SK-N-SH (cell line): ENCODE measurements at regions not wholly inside any gene's neighbourhood (a gene's known extent, or its start where the extent isn't known, plus 50 kb on each side); places are given as distances from the start of the nearest gene placed in this dataset.

Experiments used
- CTCF ChIA-PET: fragments of 300-600, 350-600 bp; formaldehyde crosslinking; extraction: SDS; loops from one replicate; lab custom pipeline; 2021; lab: Yijun Ruan, JAX
- POLR2A ChIA-PET: fragments of 350-600 bp; sonication (Branson Sonifier 250); formaldehyde crosslinking; extraction: SDS; loops from one replicate; lab custom pipeline; 2020; ENCODE audit warnings: antibody characterized with exemption, inconsistent platforms; lab: Yijun Ruan, JAX
- DNase-seq: peaks from one replicate; pipeline ENCODE4 v3.0.0; 2012
- H2AFZ ChIP-seq: fragments of 200-600 bp; sonication (generic); 2 replicates; pipeline ENCODE4 v1.8.1; 2016; ENCODE audit warnings: antibody characterized with exemption, mild to moderate bottlenecking, low read depth
- H3F3A ChIP-seq: fragments of 200-600 bp; sonication (generic); replicated peaks from 2 replicates; pipeline ENCODE3; 2016; ENCODE audit warnings: antibody characterized with exemption, mild to moderate bottlenecking; ENCODE audit not compliant: insufficient read depth
- H3K27ac ChIP-seq, 2 experiments: fragments of 200-500 bp in 1 of 2; fragments of 200-600 bp in 1 of 2; sonication (Bioruptor generic) in 1 of 2; sonication (generic), shearing (Covaris generic) in 1 of 2; 2 replicates each; pipeline versions ENCODE4 v1.5.1 to v1.6.1; 2014 to 2016; ENCODE audit warnings: low read depth in 2 of 2, inconsistent platforms in 1 of 2, low read length in 1 of 2, mild to moderate bottlenecking in 1 of 2, mixed read lengths in 1 of 2
- H3K27me3 ChIP-seq: fragments of 200-600 bp; sonication (generic), shearing (Covaris generic); 2 replicates; pipeline ENCODE4 v1.6.1; 2016; ENCODE audit warnings: mixed run types; ENCODE audit not compliant: insufficient read depth
- H3K36me3 ChIP-seq, 2 experiments: fragments of 200-500 bp in 1 of 2; fragments of 200-600 bp in 1 of 2; sonication (Bioruptor generic) in 1 of 2; sonication (generic) in 1 of 2; replicated peaks in 1 of 2; 2 replicates each; pipeline versions ENCODE3 to v1.5.1; 2014 to 2016; ENCODE audit warnings: low read length in 1 of 2, mild to moderate bottlenecking in 1 of 2; ENCODE audit not compliant: insufficient read depth in 2 of 2, control insufficient read depth in 1 of 2
- H3K4me1 ChIP-seq, 2 experiments: fragments of 200-500 bp in 1 of 2; fragments of 200-600 bp in 1 of 2; sonication (Bioruptor generic) in 1 of 2; sonication (generic), shearing (Covaris generic) in 1 of 2; 2 replicates each; pipeline versions ENCODE4 v1.5.1 to v1.6.1; 2014 to 2016; ENCODE audit warnings: low read depth in 1 of 2, low read length in 1 of 2, mixed run types in 1 of 2; ENCODE audit not compliant: insufficient read depth in 2 of 2, control insufficient read depth in 1 of 2
- H3K4me2 ChIP-seq: fragments of 200-600 bp; sonication (generic), shearing (Covaris generic); 2 replicates; pipeline ENCODE4 v1.6.1; 2017; ENCODE audit warnings: mixed run types
- H3K4me3 ChIP-seq, 2 experiments: fragments of 200-500 bp in 1 of 2; fragments of 200-600 bp in 1 of 2; sonication (Bioruptor generic) in 1 of 2; sonication (generic), shearing (Covaris generic) in 1 of 2; 2 replicates each; pipeline versions ENCODE4 v1.5.1 to v1.8.1; 2014 to 2016; ENCODE audit warnings: low read depth in 2 of 2, inconsistent platforms in 1 of 2, low read length in 1 of 2, mild to moderate bottlenecking in 1 of 2, mixed read lengths in 1 of 2, moderate library complexity in 1 of 2
- H3K79me2 ChIP-seq: fragments of 200-600 bp; sonication (generic); 2 replicates; pipeline ENCODE4 v1.8.1; 2017; ENCODE audit warnings: mild to moderate bottlenecking; ENCODE audit not compliant: insufficient read depth
- H3K9ac ChIP-seq: fragments of 200-600 bp; sonication (generic); 2 replicates; pipeline ENCODE4 v1.6.1; 2017; ENCODE audit warnings: mixed run types
- H3K9me2 ChIP-seq: fragments of 200-600 bp; sonication (generic); 2 replicates; pipeline ENCODE4 v1.6.1; 2017; ENCODE audit warnings: mixed run types
- H3K9me3 ChIP-seq: fragments of 200-600 bp; sonication (generic); 2 replicates; pipeline ENCODE4 v1.6.1; 2017; ENCODE audit warnings: mixed run types, mild to moderate bottlenecking, moderate library complexity
- H4K20me1 ChIP-seq: fragments of 200-600 bp; sonication (generic); 2 replicates; pipeline ENCODE4 v1.6.1; 2017; ENCODE audit warnings: mild to moderate bottlenecking, mixed run types; ENCODE audit not compliant: insufficient read depth
- CHD2 ChIP-seq: fragments of 150-350 bp; IDR thresholded peaks from 2 replicates; pipeline ENCODE4 v1.6.1; 2018; ENCODE audit warnings: low read length; ENCODE audit not compliant: partially characterized antibody
- CTCF ChIP-seq: fragments of 200-600 bp; sonication (generic); IDR thresholded peaks from 2 replicates; pipeline ENCODE4 v1.6.1; 2017; ENCODE audit warnings: antibody characterized with exemption, mild to moderate bottlenecking, moderate library complexity
- ELF1 ChIP-seq: IDR thresholded peaks from 2 replicates; pipeline ENCODE4 v1.4.0; 2012
- EZH2phosphoT487 ChIP-seq: fragments of 200-600 bp; sonication (generic); IDR thresholded peaks from 2 replicates; pipeline ENCODE4 v1.6.1; 2017; ENCODE audit warnings: low read depth, mixed run types, mild to moderate bottlenecking, antibody characterized with exemption, moderate library complexity, borderline replicate concordance
- FOXJ3 ChIP-seq: sonication (generic); formaldehyde crosslinking; IDR thresholded peaks from 2 replicates; pipeline ENCODE4 v1.5.1; 2020; ENCODE audit warnings: mild to moderate bottlenecking, missing genetic modification reagents
- PBX3 ChIP-seq: IDR thresholded peaks from 2 replicates; pipeline ENCODE4; 2012
- POLR2AphosphoS5 ChIP-seq: IDR thresholded peaks from 2 replicates; pipeline ENCODE4 v1.6.1; 2012; ENCODE audit warnings: low read depth, low read length
- RXRA ChIP-seq: IDR thresholded peaks from 2 replicates; pipeline ENCODE4 v1.4.0; 2012; ENCODE audit warnings: low read depth, mild to moderate bottlenecking, borderline replicate concordance
- SMC3 ChIP-seq: IDR thresholded peaks from 2 replicates; pipeline ENCODE4 v1.6.1; 2012; ENCODE audit warnings: low read depth, low read length, improper control_type of control experiment
- TAF1 ChIP-seq: IDR thresholded peaks from 2 replicates; pipeline ENCODE4 v1.6.1; 2012; ENCODE audit warnings: low read depth, mild to moderate bottlenecking, low read length, moderate library complexity, borderline replicate concordance
- TEAD4 ChIP-seq: IDR thresholded peaks from 2 replicates; pipeline ENCODE4 v1.4.0; 2012; ENCODE audit warnings: mild to moderate bottlenecking, borderline replicate concordance; ENCODE audit not compliant: insufficient read depth
- USF1 ChIP-seq: IDR thresholded peaks from 2 replicates; pipeline ENCODE4 v1.4.0; 2012; ENCODE audit warnings: low read depth, borderline replicate concordance
- USF2 ChIP-seq: fragments of 150-350 bp; IDR thresholded peaks from 2 replicates; pipeline ENCODE4 v1.6.1; 2017; ENCODE audit warnings: antibody characterized with exemption, low read length, low read depth, borderline replicate concordance
- YY1 ChIP-seq: IDR thresholded peaks from 2 replicates; pipeline ENCODE4 v1.4.0; 2012; ENCODE audit warnings: low read depth, mild to moderate bottlenecking
- WGBS: methylation state at CpG from one replicate; pipeline ENCODE4 v1.1.6; 2017; ENCODE audit warnings: low lambda C conversion rate; 5-methylcytosine and 5-hydroxymethylcytosine counted together

GRCh38 chr5:18881615-18882014 is 1106.4 kb downstream of the CDH18 start:
- Histone ChIP-seq H3K9ac (no peak overlapping the region), H3K79me2 (no peaks in the 10 kb centered on the region)
- TF ChIP-seq FOXJ3 (CRISPR knock-in tag) (no peak), CTCF (no peak), PBX3 (no peak), RXRA (no peak), EZH2phosphoT487 (no peak), SMC3 (no peak), POLR2AphosphoS5 (no peak), USF1 (no peak), TEAD4 (no peak), USF2 (no peak)
- TF ChIP-seq, all 33 proteins: peak for 0
- Histone ChIP-seq H3K4me3 (no peak overlapping the region), H3K9me2 (no peaks in the 10 kb centered on the region), H3K27ac (no peak overlapping the region), H3F3A (no peaks in the 10 kb centered on the region), H4K20me1 (no peaks in the 10 kb centered on the region), H3K4me1 (no peaks in the 10 kb centered on the region), H2AFZ (no peak overlapping the region), H3K9me3 (no peaks in the 10 kb centered on the region), H3K36me3 (no peaks in the 10 kb centered on the region), H3K27me3 (no peaks in the 10 kb centered on the region), H3K4me2 (no peak overlapping the region)
- ChIA-PET CTCF (no interaction called here), POLR2A (no interaction called here)
- DNase-seq: no peak
- WGBS: 94% methylated on average over 1 of the region's 1 CpG

- Histone ChIP-seq H4K20me1 (no peaks in the 10 kb centered on the region), H3K9me3 (no peaks in the 10 kb centered on the region), H3K27me3 (no peaks in the 10 kb centered on the region), H3F3A (no peaks in the 10 kb centered on the region), H2AFZ (no peak overlapping the region), H3K36me3 (no peaks in the 10 kb centered on the region), H3K4me1 (no peaks in the 10 kb centered on the region), H3K27ac (no peak overlapping the region), H3K79me2 (no peaks in the 10 kb centered on the region), H3K4me2 (no peak overlapping the region), H3K9ac (no peak overlapping the region), H3K9me2 (no peaks in the 10 kb centered on the region), H3K4me3 (no peak overlapping the region)
- POLR2A ChIA-PET: no interaction called here
- DNase-seq: no peak
- 6% methylated on average over 3 of the region's 3 CpGs for WGBS
- no peak for TF ChIP-seq CHD2
- no peak for TF ChIP-seq TAF1
- no peak for TF ChIP-seq ELF1
- no peak for TF ChIP-seq YY1
- CTCF ChIA-PET: no interaction called here
These were observed 1105.8 kb downstream of the CDH18 start for GRCh38 chr5:18882154-18882553.
